ENCODE measurements at regions not wholly inside any gene's neighbourhood (a gene's known extent, or its start where the extent isn't known, plus 50 kb on each side); places are given as distances from the start of the nearest gene placed in this dataset.

GRCh38 chr6:133818320-133818719 is 70.6 kb upstream of the TCF21 start:
- no peak for TF ChIP-seq CTCF (IDR thresholded peaks at IDR 0.05)
- no peak for TF ChIP-seq POLR2A (IDR thresholded peaks at IDR 0.05)

Measured in tibial nerve (tissue), 3 donors.